ENCODE measurements at regions not wholly inside any gene's neighbourhood (a gene's known extent, or its start where the extent isn't known, plus 50 kb on each side); places are given as distances from the start of the nearest gene placed in this dataset.

DNA sequence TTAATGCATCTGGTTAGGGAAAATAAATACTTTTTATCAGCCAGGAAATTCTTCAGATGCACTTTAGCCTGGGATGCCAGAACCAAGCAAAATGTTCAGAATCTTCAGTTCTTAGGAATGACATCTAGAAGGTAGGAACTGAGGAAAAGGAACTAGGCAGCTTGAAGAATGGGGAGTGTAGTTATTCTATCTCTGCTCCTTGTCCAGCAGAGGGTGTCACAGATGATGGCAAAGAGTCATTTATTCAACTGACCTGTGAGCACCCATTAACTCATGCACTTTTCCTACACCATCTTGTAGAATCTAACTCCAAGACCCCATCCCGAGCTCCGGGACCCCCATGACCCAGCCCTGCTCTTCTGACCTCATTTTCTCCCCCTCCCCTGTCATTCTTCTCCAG lies 122.1 kb upstream of the ISX start:
- DNase-seq, result no peak

GRCh38 chr22:34946339-34946985 lies 119.5 kb upstream of the ISX start:
- no peak for DNase-seq

- no peak for DNase-seq
These were observed 115.5 kb upstream of the ISX start for GRCh38 chr22:34950489-34950888.

GRCh38 chr22:34951212-34951611 lies 114.7 kb upstream of the ISX start:
- no peak for DNase-seq

DNA sequence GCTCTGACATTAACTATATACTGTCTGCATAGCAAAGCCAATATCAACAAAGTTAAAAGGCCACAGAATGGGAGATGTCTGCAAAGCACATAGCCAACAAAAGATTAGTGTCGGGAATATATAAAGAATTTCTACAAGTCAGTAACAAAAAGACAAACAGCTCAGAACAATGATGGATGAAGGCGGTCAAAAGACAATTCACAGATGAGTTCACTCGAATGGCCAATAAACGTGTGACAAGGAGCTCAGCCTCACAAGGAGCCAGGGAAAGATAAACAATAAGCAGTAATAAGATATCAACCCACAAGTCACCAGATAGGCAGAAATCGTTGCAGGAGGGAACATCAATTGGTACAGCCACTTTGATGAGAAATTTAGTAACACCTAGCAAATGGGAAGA lies 106.0 kb upstream of the ISX start:
- no peak for DNase-seq

- DNase-seq, result no peak
These were observed 98.9 kb upstream of the ISX start for GRCh38 chr22:34966980-34967565.

DNA sequence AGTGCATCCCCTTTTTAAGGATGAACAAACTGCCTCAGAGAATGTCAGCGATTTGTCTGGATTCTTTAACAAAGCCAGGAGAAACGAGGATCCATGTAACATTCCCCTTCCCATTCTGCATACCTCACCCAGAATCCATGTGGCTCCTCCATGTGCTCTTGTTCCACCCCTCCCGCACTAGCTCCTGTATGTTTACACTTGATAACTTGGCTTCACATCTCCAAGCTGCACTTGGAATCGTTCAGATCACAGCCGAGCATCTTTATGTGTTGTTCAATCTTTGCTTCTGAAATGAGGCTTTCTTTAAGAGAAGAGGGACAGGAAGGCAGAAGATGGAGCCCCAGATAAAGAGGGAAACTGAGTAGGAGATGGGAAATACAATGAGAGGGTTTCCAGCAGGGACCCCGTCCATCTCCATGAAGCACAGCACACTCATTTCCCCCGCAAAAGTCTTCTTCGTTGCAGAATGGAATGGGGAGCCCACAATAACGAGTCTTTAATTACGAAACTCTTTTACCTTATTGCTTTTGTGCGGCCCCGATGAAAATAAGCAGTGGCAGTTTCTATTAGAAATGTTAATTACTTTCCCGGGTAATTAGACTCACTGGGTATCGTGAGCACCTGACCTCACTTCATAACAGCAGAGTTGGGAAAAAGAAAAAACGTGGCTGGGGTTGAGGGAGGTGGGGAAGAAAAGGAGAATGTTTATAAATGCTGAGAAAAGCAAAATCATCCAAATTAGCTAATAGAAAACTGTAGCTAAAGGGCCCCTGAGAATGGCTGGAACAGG lies 96.8 kb upstream of the ISX start:
- no peak for DNase-seq

GRCh38 chr22:34971456-34971855 lies 94.5 kb upstream of the ISX start:
- DNase-seq, result peak; percentile 13

DNA sequence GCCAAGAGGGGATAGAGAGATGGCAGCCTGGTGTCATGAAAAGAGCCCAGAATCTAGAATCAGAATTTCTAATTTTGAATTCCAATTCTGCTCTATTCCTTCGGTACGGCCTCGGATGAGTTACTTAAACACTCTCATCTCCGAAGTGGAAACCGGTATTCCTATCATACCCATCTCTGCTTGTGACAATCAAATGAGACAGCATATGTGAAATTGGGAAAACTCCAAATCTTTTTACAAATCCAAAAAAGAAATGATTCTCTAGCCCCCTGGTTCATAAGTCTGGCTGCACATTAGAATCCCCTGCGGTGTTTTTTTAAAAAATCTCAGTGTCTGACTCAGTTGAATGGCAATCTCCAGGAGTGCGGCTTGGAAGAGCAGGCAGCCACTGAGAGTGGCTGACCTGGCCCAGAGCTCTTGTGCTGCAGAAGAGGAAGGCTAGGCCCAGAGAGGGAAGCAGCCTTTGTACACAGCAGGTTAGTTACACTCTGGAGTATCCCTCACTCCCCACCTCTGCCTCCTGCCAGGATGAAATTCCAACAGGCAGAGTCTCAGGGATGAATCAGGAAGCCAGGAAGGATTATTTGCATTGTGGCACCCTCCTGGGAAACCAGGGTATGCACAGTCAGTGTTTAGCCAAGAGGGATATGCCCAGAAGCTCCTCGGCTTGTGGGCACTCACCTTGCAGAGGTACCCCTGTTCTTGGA lies 93.6 kb upstream of the ISX start:
- no peak for DNase-seq

DNA sequence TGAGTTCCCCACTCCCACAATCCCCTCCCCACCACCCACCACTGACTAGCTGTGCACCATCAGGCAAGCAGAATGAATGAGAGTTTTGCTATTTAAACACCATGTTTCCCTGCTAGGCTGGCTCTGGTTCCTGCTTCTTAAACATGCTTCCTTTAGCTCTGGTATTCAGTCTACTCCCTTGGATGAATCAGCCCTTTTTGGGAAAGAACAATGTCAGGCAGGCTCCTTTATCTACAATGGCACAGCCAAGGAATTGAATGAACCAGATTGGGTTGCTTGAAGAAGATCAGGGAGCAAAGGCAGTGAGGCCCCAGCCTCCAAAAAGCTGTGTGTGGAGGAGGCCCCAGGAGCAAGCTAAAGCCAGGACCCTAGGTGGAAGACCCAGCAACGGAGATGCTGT lies 92.9 kb upstream of the ISX start:
- DNase-seq, result no peak

DNA sequence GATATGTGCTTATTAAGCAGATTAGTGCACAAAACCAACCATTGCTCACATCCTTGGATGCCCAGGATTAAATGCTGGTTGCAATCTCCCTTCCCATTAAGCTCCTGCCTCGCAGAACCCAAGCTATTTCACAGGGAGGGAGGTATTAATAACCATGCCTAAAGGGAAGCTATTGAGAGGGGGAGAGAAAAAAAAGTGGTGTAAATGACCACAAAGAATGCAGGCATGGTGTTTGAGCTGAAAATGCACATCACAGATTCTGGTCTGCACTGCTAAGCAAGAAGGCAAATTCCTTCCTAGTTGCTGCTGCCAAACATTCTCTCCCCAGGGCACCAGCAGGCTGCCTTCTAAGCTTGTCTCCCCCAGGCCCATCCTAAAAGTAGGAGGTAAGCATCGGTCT lies 92.0 kb upstream of the ISX start:
- no peak for DNase-seq

DNA sequence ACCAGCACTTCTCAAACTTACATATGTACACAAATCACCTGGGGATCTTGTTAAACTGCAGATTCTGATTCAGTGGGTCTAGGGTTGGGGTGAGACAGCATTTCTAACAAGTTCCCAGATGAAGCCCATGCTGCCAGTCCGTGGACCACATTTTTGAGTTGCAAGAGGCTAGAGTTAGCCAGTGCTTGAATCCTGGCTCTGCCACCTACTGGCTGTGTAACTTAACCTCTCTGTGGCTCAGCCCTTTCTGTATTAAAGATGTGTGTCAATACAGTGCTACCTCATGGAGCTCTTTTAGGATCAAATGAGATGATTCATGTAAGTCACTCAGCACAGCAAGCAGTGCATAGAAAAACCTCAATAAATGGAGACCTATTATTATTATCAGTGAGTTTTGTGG lies 90.2 kb upstream of the ISX start:
- DNase-seq, result no peak

DNA sequence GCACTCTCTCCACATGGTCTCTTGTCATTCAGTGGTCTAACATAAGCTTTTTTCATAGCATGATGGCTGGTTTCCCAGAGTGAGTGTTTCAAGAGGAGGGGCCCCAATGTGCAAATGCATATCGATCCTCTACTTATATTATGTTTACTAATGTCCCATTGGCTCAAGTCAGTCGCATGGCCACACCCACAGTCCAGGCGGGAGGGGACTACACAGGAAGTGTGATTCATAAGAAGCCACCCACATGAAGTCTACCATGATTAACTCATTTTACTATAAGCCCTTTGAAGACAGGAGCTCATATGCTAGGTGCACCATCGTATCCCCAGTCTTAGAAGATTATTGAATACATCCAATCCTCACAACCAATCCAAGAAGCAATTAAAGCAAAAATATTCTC lies 89.5 kb upstream of the ISX start:
- DNase-seq, result no peak

DNA sequence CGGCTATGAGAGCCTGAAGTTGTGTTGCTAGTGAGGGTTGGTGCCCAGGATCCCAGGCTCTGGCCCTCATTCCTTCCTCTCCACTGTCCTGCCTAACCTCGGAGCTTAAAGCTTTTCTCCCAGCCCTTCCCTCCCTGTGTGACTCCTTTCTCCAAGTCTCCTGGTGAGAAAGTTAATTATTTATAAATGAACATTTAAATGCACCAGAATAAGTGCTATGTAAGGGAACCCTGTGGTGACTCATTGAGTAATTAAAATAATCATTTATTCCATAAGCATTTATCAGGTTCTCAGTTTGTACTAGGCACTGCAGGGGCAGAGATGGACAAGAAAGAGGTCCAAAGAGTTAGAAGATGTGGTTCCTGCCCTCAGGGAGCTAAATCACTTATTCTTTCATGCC lies 89.1 kb upstream of the ISX start:
- no peak for DNase-seq

DNA sequence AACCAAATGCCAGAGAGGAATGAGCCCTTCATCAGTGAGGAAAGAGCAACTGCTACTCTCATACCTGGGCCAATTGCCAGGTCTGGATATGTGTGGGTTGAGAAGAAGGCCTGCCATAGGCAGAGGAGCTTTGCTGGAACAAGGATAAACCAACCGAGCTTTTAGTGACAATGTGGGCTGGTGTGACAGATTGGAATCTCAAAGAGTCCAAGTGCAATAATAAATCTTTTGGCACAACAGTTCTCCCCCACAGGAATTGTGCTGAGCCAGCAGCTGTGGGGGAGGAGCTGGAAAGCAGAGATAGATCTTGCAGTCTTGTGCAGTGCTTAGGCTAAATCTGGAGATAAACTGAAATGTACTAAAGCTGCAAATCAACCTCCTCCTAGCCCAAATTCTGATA lies 79.4 kb upstream of the ISX start:
- no peak for DNase-seq

- no peak for DNase-seq
These were observed 73.3 kb upstream of the ISX start for GRCh38 chr22:34992672-34993071.

DNA sequence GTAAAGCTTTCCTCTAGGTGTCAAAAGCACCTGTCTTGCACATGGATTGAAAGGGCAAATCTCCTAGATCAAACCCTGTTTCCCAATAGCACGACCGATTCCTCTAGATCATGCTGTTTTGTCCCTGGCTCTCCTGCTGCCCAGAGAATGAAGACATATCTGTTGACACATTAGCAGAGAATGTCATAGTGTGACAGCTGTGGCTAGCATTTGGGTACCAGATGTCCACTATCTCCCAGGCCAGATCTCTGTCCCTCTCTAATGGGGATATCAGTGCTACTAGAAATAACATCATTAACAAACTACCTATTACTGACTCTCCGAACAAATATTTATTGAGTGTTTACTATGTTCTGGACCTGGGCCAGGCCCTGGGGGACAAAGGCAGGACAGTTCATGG lies 72.4 kb upstream of the ISX start:
- no peak for DNase-seq

GRCh38 chr22:34997633-34998299 lies 68.2 kb upstream of the ISX start:
- no peak for DNase-seq

DNA sequence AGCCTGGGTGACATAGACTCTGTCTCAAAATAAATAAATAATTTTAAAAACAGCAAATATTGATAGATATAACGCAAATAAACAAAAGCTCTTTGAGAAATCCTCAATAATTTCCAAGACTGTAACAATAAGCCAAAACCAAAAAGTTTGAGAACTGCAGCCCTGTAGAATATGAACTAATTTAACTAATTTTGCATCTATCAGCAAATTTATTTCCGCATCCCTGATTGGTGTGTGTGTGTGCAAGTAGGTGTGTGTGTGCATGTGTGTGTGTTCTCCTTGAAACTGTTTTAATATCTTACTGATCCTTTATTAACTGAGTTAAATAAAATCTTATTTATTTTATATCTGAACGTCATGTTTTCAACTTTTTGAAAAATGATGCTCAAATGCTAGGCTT lies 67.0 kb upstream of the ISX start:
- DNase-seq, result no peak

- DNase-seq, result no peak
These were observed 57.7 kb upstream of the ISX start for GRCh38 chr22:35008213-35008612.

GRCh38 chr22:35010543-35010942 lies 55.4 kb upstream of the ISX start:
- DNase-seq, result no peak

DNA sequence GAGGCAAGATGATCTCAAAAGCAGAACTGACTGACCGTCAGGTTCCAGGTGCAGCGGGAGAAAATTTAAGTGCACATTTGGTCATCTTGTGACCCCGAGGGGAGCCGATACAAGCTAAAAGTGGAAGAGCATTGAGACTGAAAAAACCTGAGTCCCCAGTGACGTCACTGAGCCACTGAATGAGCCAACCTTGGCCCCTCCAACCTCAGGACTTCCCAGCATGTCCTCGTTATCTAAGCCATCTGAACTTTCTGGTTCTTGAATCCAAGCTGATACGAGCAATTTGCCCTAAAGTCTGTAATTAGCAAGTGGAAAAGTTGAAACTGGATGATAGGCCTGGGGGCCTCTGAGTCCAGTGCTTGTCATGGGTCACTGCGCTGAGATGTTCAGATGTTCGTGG lies 51.1 kb upstream of the ISX start:
- no peak for DNase-seq
